Cerebellar nuclear complex (tissue), 1 donor: ENCODE measurements at regions not wholly inside any gene's neighbourhood (a gene's known extent, or its start where the extent isn't known, plus 50 kb on each side); places are given as distances from the start of the nearest gene placed in this dataset.

Source experiments
- DNase-seq, 2 experiments: peaks; one replicate each; lab custom pipeline; 2025; lab: John Stamatoyannopoulos, UW

DNA sequence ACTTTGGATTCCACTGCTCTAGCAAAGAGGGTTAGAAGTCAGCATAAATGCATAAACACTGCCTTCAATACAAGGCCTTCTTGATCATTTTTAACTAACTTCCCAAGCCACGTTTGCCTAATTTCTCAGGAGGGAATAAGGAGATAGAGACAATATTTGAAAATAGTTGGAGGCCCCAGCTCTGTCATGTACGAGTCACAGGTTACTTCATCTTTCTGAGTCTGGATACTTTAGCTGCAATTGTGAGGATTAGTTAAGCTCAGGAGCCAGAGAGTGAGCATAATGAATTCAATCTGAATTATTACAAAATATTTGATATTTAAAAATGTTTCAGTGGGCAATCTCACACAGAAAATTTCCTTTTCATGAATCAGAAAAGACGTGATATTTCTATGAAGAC is 298.9 kb downstream of the SHOX2 start:
- no peak for DNase-seq

DNA sequence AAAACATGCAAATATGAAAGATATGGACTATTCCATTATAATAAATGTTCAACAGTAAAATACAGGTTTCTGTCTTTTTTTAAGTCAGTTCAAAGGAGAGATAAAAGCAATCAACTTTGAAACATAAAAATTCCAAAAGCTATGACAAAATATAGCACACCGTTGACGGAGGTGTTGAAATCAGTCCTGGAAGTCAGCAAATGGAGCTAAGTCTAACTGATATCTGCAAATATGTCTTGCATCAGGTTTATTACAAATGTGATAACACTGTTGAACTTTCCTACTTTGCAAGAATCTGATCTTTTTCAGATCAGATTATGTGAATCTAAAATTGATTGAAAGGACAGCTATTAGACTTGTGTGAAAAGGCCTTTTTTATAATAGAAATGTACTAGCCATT is 300.7 kb downstream of the SHOX2 start:
- no peak for DNase-seq

DNA sequence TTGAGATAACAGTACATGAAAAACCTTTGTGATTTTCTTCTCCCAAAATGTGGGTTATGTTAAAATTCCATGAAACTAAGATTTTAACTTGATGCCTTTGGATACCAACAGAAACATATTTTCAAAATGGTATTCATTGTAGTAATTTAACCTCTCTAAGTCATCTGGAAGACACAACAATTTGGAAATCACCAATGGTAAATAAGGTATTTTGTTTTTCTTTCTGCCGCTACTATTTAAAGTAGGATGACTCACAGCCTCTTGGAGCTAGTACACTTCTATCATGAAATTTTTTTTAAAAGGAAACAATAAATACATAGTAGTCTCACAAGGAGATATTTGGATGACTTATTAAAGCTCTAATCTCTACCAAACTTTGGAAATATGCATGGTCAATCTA is 291.6 kb upstream of the VEPH1 start:
- DNase-seq, result no peak

DNA sequence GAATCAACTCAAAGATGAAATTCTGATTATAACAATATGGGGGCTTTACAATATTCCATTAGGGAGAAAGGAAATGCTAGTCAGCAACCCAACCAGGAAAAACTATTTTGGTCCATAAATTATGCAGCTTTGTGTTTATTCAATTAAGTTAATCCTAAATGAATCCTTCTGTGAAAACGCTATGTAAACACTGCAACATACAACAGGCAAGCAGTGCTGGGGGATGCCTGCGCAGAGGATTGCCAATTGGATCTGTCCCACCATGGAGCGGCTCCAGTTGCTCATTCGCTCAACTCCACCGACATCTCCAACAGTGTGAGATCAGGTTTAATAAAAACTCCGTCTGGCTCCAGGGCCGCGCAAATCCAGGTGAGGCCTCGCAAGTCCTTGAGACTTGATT is 290.5 kb upstream of the VEPH1 start:
- no peak for DNase-seq

GRCh38 chr3:157789162-157789561 is 285.9 kb upstream of the VEPH1 start:
- no peak for DNase-seq

DNA sequence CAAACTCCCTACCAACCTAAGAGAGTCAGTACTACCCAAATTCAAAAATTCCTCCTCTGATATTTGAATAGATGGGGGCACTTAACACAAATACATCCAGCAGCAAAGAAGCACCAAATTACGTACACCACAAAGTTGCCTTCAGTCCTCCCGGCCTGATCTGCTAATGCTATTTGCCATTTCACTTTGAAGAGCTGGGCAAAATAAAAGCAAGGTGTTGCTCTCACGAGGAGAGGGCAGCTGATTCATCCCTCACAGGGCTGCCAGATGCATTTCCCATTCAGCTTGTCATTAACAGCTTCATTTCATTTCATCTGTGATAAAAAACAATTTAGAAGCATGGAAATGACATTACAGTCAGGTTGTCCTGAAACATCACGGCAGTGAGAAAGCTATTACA is 283.4 kb upstream of the VEPH1 start:
- no peak for DNase-seq

DNA sequence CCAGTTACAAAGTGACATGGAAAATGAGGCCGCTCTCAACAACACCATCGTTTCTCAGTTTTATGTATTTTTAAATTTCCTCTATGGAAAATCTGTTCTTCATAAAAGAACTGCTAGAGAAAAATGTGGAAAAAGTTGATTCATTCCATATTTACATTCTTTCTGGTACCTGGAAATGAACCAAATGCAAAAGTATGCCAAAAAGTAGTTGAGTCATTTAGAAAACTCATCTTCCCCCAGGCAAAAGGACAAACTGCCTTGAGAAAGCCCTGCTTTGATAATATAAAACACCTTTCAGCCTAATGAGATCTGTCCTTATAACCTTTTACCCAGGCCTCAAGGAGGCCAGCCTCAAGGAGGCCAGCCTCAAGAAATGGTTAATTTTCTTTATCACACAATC is 283.0 kb upstream of the VEPH1 start:
- DNase-seq, result no peak

- no peak for DNase-seq
These were observed 282.0 kb upstream of the VEPH1 start for GRCh38 chr3:157785102-157785826.

DNA sequence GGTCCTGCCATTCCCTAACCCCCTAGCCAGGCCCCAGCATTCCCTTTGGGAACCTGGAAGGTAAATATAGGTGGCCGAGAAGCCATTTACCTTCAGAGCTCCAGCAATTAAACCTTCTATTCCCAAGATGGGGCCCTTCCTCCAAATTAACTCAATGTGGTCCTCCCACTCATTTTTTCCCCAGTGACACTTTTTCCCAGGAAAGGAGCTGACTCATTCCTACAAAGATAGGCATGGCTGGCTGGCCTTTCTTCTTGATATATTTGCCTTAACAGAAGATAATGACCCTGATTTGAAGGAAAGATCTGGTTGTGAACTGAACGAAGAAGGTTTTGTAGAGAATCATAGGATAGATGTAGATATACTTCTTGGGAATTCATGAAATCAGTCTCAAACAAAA is 279.0 kb upstream of the VEPH1 start:
- DNase-seq, result no peak

DNA sequence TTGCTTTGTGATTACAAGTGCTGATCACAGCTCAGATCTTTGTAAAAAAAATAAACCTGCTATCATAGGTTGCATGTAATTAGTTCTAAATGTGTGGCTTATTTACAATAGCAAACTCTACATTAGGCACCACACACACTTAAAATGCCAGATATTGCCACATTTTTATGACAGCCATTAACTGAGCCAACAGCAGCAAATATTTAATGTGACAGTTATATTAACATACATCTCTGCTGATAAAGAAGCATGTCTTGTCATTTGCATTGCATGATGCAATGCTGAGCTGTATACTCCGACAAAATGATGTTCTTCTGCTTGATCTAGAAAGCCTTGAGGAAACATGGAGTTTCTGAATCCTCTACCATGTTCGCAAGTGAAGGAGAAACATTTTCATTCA is 273.6 kb upstream of the VEPH1 start:
- no peak for DNase-seq

DNA sequence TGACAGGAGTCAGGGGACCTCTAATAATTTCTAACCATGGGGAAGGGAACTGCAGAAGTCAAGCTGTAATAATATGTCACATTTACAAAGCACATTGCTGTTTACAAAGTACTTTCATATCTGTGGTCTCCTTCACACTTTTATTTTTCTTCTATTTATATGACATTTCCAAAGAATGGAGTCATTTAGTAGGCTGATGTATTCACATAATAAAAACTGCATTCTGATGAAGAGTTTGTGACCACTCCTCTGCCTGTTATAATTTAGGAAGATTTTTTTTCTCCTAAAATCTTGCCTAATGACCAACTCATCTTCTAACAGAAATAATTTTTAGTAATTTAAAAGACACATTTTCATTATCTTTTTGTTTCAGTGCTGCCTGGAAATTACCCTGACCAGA is 272.2 kb upstream of the VEPH1 start:
- no peak for DNase-seq

DNA sequence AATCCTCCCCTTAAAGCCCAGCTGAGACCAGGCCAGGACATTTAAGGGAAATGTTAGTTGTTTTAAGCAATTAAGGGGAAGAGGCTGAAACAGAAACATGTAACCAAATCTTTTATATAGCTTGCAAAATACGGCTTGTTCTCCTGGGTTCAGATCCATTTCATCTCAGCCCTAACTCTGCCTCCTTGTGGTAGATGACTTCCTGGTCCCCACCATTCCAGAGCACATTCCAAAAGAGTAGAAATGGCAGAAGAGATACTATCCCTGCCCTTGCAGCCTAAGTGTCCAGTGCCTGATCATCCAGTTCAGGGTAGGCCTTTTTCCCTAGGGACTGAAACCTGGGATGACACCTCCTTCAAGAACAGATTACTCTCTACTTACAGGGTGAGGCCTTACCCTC is 266.2 kb upstream of the VEPH1 start:
- DNase-seq, result no peak

DNA sequence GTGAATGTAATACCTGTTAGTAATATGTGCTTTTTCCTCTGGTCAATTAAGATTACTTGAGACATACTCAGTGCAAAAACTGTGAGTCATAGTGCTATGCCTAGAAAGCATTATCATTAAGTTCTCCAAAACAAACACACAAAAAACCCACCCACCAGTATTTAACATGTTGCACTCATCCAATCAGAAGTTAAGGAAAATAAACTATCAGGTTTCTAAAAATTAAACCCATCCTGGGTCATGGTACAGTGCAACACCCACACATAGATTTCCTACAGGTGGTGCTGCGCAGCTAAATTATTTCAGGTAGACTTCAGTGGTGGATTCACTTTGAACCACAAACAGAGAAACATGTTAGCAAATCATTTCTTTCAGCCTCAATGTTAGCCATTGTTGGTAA is 264.4 kb upstream of the VEPH1 start:
- no peak for DNase-seq

GRCh38 chr3:157763644-157764043 is 260.4 kb upstream of the VEPH1 start:
- no peak for DNase-seq

DNA sequence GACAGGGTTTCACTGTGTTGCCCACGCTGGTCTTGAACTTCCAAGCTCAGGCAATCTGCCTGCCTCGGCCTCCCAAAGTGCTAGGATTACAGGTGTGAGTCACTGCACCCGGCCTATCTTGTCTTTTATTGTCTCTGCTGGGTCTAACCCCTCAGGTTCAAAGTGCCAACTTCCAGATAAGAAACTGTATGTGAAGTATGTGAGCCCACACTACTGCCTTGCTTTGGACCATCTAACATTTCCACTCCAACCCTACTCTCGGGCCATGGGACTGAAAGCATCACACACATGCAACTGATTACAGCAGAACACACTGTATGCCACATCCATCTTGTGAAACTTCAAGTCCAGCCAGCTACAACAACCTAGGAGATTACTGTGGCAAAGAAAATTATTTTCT is 256.1 kb upstream of the VEPH1 start:
- no peak for DNase-seq

GRCh38 chr3:157755233-157755632 is 252.0 kb upstream of the VEPH1 start:
- DNase-seq, result no peak

DNA sequence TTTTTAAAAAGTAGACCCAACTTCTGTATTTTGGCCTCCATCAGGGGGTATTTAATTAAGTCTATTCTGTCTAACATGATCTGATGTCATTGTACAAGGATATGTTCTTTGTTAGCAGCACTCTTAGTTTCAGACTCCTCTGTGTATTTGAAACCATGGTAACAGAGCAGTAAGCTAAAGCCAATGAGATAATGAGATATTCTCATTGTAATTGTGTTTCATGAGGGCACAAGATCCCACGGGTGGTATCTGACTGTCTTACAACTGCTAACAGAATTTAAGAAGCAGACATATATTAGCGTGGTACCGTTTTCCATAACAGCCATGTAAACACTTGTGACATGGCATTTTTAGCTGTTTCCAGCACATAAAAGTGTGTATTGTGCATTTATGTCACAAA is 251.2 kb upstream of the VEPH1 start:
- no peak for DNase-seq

DNA sequence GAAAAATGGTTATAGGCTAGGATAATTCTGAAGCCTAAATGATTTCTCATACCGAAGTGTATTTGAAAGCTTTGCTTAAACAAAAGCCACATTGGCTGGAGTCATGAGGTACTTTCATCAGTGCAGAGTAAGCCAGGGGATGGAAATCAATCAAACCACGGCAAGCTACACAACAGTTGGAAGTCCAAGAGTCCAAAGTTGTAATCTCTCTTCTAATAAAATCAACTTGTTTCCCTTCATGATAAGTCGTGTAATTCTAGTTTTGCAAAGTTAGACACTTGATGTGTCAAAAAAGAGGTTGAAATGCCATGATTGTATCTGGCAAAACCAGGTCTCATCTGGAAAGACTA is 250.5 kb upstream of the VEPH1 start:
- DNase-seq, result no peak

DNA sequence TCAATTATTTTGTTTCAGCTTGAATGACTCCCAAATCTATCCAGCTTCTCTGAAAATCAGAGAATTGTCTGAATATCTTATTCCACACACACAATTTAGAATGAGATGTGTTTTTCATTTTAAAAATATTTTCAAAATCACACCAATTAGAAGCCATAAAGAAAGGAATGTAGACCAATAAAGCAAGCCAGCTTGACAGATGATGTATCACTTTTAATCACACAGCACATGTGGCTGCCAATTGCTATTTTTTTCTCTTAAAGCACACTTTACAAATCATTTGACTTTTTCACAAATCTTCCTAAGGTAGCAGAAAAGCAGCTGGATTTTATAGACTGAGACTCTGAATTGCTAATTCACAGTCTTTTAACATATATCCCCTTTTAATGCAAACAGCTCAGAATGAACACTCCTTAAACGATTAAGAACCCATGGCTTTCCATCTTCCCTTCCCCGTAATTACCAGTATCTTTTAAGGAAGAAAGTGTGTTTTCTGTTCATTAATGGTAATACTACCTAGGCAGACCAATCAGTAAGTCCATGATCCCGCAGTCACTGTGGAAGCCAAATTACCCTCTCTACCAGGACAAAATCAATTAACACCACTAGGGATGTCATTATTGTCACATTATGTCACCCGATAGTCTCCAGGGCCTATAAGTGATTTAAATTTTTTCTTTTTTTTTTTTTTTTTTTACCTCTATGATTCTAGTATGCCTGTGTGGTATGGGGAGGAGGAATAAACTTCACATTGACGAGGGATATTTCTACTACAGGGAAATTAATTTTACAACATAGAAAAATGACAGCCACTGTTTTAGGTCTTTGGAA is 250.0 kb upstream of the VEPH1 start:
- no peak for DNase-seq

DNA sequence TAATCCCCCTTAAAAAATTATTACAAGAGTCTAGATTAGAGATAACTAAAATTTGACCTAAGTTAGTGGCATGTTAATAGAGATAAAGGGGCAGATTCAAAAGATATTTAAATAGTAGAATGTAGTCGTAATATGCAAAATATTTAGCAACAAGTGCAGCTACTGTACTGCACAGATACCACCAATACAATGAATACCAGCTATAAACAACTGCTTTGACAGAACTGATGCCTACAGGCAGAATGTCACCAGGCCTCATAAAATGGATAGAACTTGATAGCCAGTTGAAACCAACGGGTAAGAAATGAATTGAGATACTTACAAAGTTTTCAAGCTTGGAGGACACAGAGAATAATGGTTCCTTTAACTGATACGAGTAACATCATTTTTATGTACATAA is 249.3 kb upstream of the VEPH1 start:
- no peak for DNase-seq

DNA sequence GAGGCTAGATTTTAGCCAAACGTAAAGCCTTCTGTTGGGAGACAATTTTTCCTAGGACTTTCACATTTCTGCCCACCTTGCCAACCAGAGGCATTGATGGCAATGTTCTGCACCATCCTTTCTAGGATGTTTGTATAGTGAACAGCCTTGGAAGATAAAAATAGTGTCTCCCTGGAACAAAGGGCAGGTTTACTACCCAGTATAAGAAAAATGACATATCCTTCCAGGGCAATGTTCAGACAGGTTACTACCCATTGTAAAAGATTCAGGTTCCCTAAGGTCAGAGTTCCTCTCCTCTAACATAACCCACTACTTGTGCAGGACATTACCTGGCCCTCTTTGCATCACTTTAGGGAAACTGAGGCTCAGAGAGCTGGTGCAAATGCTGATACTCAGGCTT is 248.2 kb upstream of the VEPH1 start:
- no peak for DNase-seq

GRCh38 chr3:157746391-157746790 is 243.2 kb upstream of the VEPH1 start:
- no peak for DNase-seq

DNA sequence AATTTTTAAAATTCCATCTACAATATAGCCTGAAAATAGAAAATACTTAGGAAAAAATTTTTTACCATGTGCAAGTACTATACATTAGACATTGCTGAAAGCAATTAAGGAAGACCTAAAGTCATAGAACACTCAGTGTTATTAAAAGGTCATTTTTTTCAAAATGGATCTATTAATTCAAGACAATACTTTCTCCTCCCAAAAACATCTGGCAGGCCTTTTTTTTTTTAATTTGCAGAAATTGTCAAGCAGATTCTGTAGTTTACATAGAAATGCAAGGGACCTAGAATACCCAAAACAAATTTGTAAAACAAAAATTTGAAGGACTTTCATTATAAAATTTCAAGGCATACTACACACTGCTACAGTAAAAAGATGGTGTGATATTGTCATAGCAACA is 238.4 kb upstream of the VEPH1 start:
- no peak for DNase-seq

GRCh38 chr3:157738441-157738840 is 235.2 kb upstream of the VEPH1 start:
- no peak for DNase-seq
